Peyer's patch (tissue), 4 donors: ENCODE measurements at regions not wholly inside any gene's neighbourhood (a gene's known extent, or its start where the extent isn't known, plus 50 kb on each side); places are given as distances from the start of the nearest gene placed in this dataset.

Experiments
- DNase-seq, 3 donors: peaks; one replicate each; pipeline ENCODE4 v3.0.0-alpha.2; 2017 to 2019
- H3K27ac ChIP-seq, 4 donors: fragments of 200-600 bp; sonication (generic); one replicate each; pipeline ENCODE4 v1.5.1; 2016 to 2019
- H3K27me3 ChIP-seq, 2 donors: fragments of 200-600 bp; sonication (generic); one replicate each; pipeline ENCODE4 v1.5.1; 2019
- H3K36me3 ChIP-seq, 3 donors: fragments of 200-600 bp; sonication (generic); one replicate each; pipeline ENCODE4 v1.5.1; 2016 to 2019
- H3K4me1 ChIP-seq, 4 donors: fragments of 200-600 bp; sonication (generic); one replicate each; pipeline ENCODE4 v1.5.1; 2016 to 2019
- H3K4me3 ChIP-seq, 4 donors: fragments of 200-600 bp; sonication (generic); 1 replicate in 3 of 4; 2 replicates in 1 of 4; pipeline ENCODE4 v1.5.1; 2016 to 2019; ENCODE audit warnings: mild to moderate bottlenecking in 1 of 4
- H3K9me3 ChIP-seq, 4 donors: fragments of 200-600 bp; sonication (generic); one replicate each; pipeline ENCODE4 v1.5.1; 2016 to 2019; ENCODE audit warnings: mild to moderate bottlenecking in 1 of 4
- CTCF ChIP-seq, 6 experiments: fragments of 450-650 bp in 4 of 6; fragments of 200-600 bp in 2 of 6; sonication (generic) in 1 of 6; IDR thresholded peaks; one replicate each; pipeline ENCODE4 v1.5.1; 2017 to 2019; ENCODE audit warnings: antibody characterized with exemption in 6 of 6, mild to moderate bottlenecking in 3 of 6, moderate library complexity in 1 of 6
- POLR2A ChIP-seq, 2 donors: fragments of 450-650 bp; IDR thresholded peaks; one replicate each; pipeline ENCODE4 v1.5.1; 2017; ENCODE audit warnings: antibody characterized with exemption in 2 of 2, mild to moderate bottlenecking in 2 of 2, moderate library complexity in 2 of 2

GRCh38 chr12:124466216-124467128 is 100.9 kb downstream of the NCOR2 start:
- peak; percentile 65 to 91 (median 85) for DNase-seq
- H3K9me3 ChIP-seq = peaks cover 0 to 6% (median 0%) of the 10 kb centered on the region in 4 donors
- no peaks in the 10 kb centered on the region for H3K27me3 ChIP-seq
- H3K36me3 ChIP-seq = peaks cover 0 to 53% (median 0%) of the 10 kb centered on the region in 3 donors
- H3K4me3 ChIP-seq = peak overlapping the region; percentile 10 to 33 (median 29)
- peaks cover 0 to 14% (median 12%) of the 10 kb centered on the region in 4 donors for H3K4me1 ChIP-seq
- peak overlapping the region; percentile 48 to 74 (median 58) for H3K27ac ChIP-seq
- TF ChIP-seq CTCF (IDR thresholded peaks at IDR 0.05) (peak; percentile 35 to 67 (median 46)), POLR2A (IDR thresholded peaks at IDR 0.05) (no peak)

- H3K4me3 ChIP-seq = peak overlapping the region in 2 of 4 donors; percentile 10 to 29
- H3K27me3 ChIP-seq = no peaks in the 10 kb centered on the region
- peaks cover 0 to 53% (median 0%) of the 10 kb centered on the region in 3 donors for H3K36me3 ChIP-seq
- peaks cover 0 to 14% (median 12%) of the 10 kb centered on the region in 4 donors for H3K4me1 ChIP-seq
- peak overlapping the region; percentile 48 to 74 (median 58) for H3K27ac ChIP-seq
- TF ChIP-seq CTCF (IDR thresholded peaks at IDR 0.05) (no peak), POLR2A (IDR thresholded peaks at IDR 0.05) (no peak)
- H3K9me3 ChIP-seq = peaks cover 0 to 6% (median 0%) of the 10 kb centered on the region in 4 donors
- no peak for DNase-seq
These were observed 101.9 kb downstream of the NCOR2 start for GRCh38 chr12:124465473-124465872.

- no peak overlapping the region for H3K27ac ChIP-seq
- no peak for DNase-seq
These were observed 102.6 kb downstream of the NCOR2 start for GRCh38 chr12:124464830-124465229.

GRCh38 chr12:124464062-124464461 is 103.3 kb downstream of the NCOR2 start:
- Histone ChIP-seq H3K27ac (no peak overlapping the region), H3K36me3 (peaks cover 0 to 53% (median 0%) of the 10 kb centered on the region in 3 donors)
- TF ChIP-seq CTCF (IDR thresholded peaks at IDR 0.05) = no peak
- no peak for TF ChIP-seq POLR2A (IDR thresholded peaks at IDR 0.05)

More at GRCh38 chr12:124464830-124465229, 102.6 kb downstream of the NCOR2 start:
- Histone ChIP-seq H3K4me1 (peaks cover 0 to 14% (median 12%) of the 10 kb centered on the region in 4 donors), H3K36me3 (peaks cover 0 to 53% (median 0%) of the 10 kb centered on the region in 3 donors), H3K27me3 (no peaks in the 10 kb centered on the region), H3K4me3 (no peak overlapping the region), H3K9me3 (peaks cover 0 to 6% (median 0%) of the 10 kb centered on the region in 4 donors)
- TF ChIP-seq POLR2A (IDR thresholded peaks at IDR 0.05) = no peak
- no peak for TF ChIP-seq CTCF (IDR thresholded peaks at IDR 0.05)

GRCh38 chr12:124463341-124463921 is 104.0 kb downstream of the NCOR2 start:
- no peak for DNase-seq
- H3K36me3 ChIP-seq = peaks cover 0 to 54% (median 0%) of the 10 kb centered on the region in 3 donors
- TF ChIP-seq POLR2A (IDR thresholded peaks at IDR 0.05) (no peak), CTCF (IDR thresholded peaks at IDR 0.05) (no peak)
- no peak overlapping the region for H3K4me3 ChIP-seq
- H3K4me1 ChIP-seq = peaks cover 0 to 14% (median 12%) of the 10 kb centered on the region in 4 donors
- H3K27me3 ChIP-seq = no peaks in the 10 kb centered on the region
- no peaks in the 10 kb centered on the region for H3K9me3 ChIP-seq
- H3K27ac ChIP-seq = peak overlapping the region in 1 of 4 donors; percentile 25

More at GRCh38 chr12:124464062-124464461, 103.3 kb downstream of the NCOR2 start:
- DNase-seq = no peak
- H3K27me3 ChIP-seq = no peaks in the 10 kb centered on the region
- H3K4me1 ChIP-seq = peaks cover 0 to 14% (median 12%) of the 10 kb centered on the region in 4 donors
- no peak overlapping the region for H3K4me3 ChIP-seq
- H3K9me3 ChIP-seq = no peaks in the 10 kb centered on the region
